ENCODE measurements at regions not wholly inside any gene's neighbourhood (a gene's known extent, or its start where the extent isn't known, plus 50 kb on each side); places are given as distances from the start of the nearest gene placed in this dataset.
"Not testable (repeated sequence)": the region's sequence is repeated elsewhere in the genome, so short reads cannot be mapped to it uniquely, and the experiment has no call there.

- not testable (repeated sequence) for TF ChIP-seq ZNF366 (tag by site-specific recombination; conservative IDR thresholded peaks at IDR 0.05); CTCF (tag by site-specific recombination; IDR thresholded peaks at IDR 0.05); ZNF776 (tag by site-specific recombination; IDR thresholded peaks at IDR 0.05; ENCODE audit: borderline replicate concordance); ZNF18 (tag by site-specific recombination; IDR thresholded peaks at IDR 0.05)
Observed at GRCh38 chr7:55672084-55672483, 99.8 kb upstream of the VOPP1 start.
